OCI-M2 (cell line): ENCODE measurements at regions not wholly inside any gene's neighbourhood (a gene's known extent, or its start where the extent isn't known, plus 50 kb on each side); places are given as distances from the start of the nearest gene placed in this dataset.
"Not testable (repeated sequence)": the region's sequence is repeated elsewhere in the genome, so short reads cannot be mapped to it uniquely, and the experiment has no call there.

Experiments used
- DNase-seq: peaks from one replicate; lab custom pipeline; 2025; ENCODE audit not compliant: unreplicated experiment; lab: John Stamatoyannopoulos, UW

- no peak for DNase-seq
Measured at GRCh38 chr1:87398641-87399040, 70.0 kb downstream of the LMO4 start.

GRCh38 chr1:87399264-87399663 is 70.6 kb downstream of the LMO4 start:
- DNase-seq = no peak

- DNase-seq = no peak
Measured at GRCh38 chr1:87399701-87400100, 71.0 kb downstream of the LMO4 start.

- no peak for DNase-seq
Measured at GRCh38 chr1:87400813-87401212, 72.1 kb downstream of the LMO4 start.

- DNase-seq = no peak
Measured at GRCh38 chr1:87402241-87403002, 73.7 kb downstream of the LMO4 start.

GRCh38 chr1:87403061-87403820 is 74.6 kb downstream of the LMO4 start:
- DNase-seq = no peak

GRCh38 chr1:87404296-87404695 is 75.6 kb downstream of the LMO4 start:
- no peak for DNase-seq

GRCh38 chr1:87408665-87409248 is 80.1 kb downstream of the LMO4 start:
- DNase-seq = no peak

GRCh38 chr1:87410776-87411480 is 82.2 kb downstream of the LMO4 start:
- no peak for DNase-seq

- not testable (repeated sequence) for DNase-seq
Measured at GRCh38 chr1:87413846-87414245, 85.2 kb downstream of the LMO4 start.

- no peak for DNase-seq
Measured at GRCh38 chr1:87418048-87418447, 89.4 kb downstream of the LMO4 start.

GRCh38 chr1:87421809-87422208 is 93.1 kb downstream of the LMO4 start:
- no peak for DNase-seq

GRCh38 chr1:87424541-87424940 is 95.9 kb downstream of the LMO4 start:
- no peak for DNase-seq

GRCh38 chr1:87426463-87427249 is 98.0 kb downstream of the LMO4 start:
- no peak for DNase-seq

- no peak for DNase-seq
Measured at GRCh38 chr1:87428367-87428766, 99.7 kb downstream of the LMO4 start.

- DNase-seq = no peak
Measured at GRCh38 chr1:87428883-87429282, 100.2 kb downstream of the LMO4 start.

- no peak for DNase-seq
Measured at GRCh38 chr1:87432685-87433084, 104.0 kb downstream of the LMO4 start.

- not testable (repeated sequence) for DNase-seq
Measured at GRCh38 chr1:87433101-87433500, 104.4 kb downstream of the LMO4 start.

- peak; percentile 32 for DNase-seq
Measured at GRCh38 chr1:87435484-87435883, 106.8 kb downstream of the LMO4 start.

GRCh38 chr1:87436115-87436514 is 107.4 kb downstream of the LMO4 start:
- DNase-seq = not testable (repeated sequence)

GRCh38 chr1:87436534-87436933 is 107.9 kb downstream of the LMO4 start:
- DNase-seq = no peak
